ENCODE measurements at regions not wholly inside any gene's neighbourhood (a gene's known extent, or its start where the extent isn't known, plus 50 kb on each side); places are given as distances from the start of the nearest gene placed in this dataset.

DNA sequence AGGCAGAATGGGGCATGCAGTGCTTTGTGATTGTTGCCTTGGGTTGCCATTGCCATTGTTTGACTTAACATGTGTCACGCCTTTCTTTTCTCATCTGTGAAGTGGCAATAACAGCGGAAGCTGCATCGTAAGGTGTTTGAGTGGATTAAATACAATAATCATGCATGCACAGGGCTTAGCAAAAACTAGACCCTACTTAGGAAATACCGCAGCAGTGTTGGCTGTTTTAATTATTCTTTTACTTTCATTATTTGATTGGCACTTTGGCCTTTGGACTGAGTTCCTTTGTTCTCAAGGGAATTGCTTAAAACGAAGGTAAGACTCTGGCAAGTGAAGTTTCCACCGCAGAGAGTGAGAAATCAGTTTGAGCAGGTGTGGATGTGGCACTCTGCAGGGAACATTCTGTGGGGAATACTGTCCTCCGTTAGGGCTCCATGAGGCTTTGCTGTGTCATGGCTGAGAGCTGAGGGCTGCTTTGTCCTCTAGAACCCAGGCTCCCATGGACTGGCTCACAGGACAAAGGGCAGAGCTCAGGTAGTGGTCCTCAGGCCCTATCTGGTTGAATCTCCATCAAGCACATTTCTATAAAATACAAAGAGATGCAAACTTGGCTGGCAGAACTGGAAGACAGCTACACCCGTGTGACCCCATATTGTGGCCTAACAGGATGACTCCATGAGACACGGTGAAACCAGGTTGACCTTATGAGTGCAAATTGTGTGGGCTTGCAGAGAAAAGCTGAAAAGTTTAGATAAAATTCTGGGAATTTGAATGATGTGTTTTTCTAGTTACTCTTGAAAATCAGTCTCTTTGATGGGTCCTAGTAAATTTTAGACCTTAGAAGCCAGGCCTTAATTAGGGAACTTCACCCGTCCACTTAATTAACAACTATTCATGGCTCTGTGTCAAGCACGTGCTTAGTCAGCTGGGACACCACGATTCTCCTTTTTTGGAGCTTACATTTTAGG is 407.2 kb downstream of the KCNRG start:
- DNase-seq: peak in 1 of 2 donors; percentile 46

DNA sequence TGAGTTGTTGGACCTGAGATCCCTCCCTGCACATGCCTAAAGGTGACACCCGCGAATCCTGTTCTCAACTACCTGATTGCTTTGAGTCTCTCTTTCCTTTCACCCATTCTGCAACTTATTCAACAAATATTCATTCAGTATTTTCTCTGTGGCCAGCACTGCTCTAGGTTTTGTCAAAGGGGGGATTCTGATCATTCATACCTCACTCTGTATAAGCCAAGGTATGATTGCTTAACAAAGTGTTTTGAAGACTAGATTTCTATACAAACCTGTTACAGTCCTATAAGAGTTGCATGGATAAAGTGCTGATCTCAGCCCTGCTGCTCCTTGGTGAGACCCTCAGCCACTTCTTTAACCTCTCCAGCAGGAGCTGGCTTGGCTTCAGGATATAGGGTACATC is 409.7 kb downstream of the KCNRG start:
- DNase-seq: no peak

DNA sequence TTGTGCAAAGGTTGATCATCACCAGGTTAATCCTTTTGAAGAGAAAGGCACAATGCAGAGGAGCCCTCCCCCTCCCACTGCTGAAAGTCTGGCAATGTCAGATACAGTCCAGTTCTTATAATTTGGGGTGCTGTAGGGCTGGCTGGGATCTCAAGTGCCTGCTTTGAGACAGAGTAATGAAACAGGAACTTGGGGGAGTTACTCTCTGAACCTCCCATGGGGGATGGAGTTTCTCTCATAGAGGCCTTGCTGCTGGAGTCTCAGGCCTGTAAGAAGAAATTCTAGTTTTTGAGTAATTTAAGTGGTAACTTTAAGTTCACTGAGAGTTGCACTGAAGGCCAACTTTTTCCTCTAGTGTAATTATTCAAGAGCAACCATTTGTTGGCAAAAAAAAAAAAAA is 410.5 kb downstream of the KCNRG start:
- DNase-seq: no peak

DNA sequence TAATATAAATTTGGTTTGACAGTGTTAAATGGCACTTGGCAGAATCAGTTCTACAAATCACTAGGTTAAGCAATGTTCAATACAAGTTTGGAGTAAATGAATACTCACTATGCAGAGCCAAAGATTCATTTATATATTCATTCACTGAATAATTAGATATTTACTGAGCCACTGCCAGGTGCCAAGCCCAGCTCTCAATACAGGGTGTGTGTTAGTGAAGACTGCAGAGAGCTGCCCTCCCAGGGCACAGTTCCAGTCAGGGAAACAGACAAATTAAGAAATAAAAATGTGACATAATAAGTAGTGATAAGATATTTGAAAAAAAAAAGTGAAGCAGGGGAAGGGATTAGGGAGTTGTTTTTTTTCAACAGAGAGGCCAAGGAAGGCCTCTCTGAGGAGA is 411.7 kb downstream of the KCNRG start:
- no peak for DNase-seq

DNA sequence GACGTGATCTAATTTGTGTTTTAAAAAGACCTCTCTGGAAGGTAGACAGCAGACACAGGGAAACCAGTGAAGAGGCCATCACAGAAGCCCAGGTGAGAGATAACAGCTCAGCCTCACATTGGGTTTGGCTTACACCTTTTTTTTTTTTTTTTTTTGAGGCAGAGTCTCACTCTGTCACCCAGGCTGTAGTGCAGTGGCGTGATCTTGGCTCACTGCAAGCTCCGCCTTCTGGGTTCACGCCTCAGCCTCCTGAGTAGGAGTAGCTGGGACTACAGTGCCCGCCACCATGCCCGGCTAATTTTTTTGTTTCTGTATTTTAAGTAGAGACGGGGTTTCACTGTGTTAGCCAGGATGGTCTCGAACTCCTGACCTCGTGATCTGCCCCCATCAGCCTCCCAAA is 412.3 kb downstream of the KCNRG start:
- DNase-seq: peak; percentile 50 to 61

DNA sequence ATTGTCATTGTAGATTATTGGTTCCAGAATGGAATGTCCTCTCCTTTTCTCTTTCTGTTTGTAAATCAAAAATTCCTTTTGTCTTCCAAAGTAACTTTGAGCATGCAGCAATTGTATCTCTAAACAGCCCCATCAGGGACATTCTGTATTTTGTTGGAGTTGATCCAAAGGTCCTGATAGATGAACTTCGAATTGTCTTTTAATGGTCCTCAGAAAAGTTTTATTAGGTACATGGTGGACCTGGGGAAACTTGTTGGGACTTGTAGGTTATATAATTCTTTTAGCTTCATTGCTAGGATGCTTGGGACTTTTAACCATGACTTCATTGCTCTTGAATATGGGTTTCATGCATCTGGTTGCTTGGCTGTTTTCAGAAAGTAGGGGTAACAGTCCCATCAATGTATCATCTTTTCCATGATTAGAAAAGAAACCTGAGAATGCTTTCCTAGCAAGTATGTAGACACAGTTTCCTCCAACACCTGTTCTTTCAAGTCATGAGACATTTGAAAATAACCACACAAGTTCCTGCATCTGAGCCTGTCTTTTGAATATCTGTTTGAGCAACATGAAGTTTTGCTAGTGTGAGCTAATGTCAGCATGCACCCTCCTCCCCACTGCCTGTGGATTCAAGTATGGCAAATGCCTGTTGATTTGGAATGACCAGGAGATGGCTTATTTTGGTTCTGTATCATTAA is 413.1 kb downstream of the KCNRG start:
- no peak for DNase-seq

DNA sequence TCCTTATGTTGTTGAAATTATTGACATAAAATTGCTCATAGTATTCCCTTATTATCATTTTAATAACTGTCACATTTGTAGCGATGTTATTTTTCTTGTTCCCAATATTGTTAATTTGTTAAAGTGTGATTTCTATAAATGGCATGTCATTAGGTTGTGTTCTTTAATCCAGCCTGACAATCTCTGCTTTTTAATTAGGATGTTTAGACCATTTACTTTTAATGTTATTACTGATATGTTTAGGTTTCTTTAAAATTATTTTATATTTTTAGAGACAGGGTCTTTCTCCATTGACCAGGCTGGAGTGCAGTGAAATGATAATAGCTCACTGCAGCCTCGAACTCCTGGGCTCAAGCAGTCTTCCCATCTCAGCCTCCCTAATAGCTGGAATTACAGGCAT is 408.5 kb downstream of the DLEU7 start:
- no peak for DNase-seq

DNA sequence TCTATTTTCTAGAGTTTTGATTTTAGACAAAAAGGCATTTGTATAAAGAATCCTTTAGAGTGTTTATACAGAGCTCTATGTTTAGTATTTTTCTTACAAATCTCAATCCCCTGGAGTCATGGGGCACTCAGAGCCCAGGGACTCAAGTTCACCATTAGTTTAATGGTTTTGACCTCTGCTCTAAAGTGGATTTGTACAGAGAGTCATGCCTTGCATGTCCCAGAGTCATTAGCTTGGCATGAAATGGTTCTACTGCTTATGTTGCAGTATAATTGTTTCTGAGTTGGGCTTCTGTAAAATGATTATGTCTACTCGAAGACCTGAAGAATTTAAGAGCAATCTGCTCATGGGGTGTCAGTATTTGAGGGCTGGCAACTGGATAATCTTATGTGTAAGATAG is 406.2 kb downstream of the DLEU7 start:
- no peak for DNase-seq

DNA sequence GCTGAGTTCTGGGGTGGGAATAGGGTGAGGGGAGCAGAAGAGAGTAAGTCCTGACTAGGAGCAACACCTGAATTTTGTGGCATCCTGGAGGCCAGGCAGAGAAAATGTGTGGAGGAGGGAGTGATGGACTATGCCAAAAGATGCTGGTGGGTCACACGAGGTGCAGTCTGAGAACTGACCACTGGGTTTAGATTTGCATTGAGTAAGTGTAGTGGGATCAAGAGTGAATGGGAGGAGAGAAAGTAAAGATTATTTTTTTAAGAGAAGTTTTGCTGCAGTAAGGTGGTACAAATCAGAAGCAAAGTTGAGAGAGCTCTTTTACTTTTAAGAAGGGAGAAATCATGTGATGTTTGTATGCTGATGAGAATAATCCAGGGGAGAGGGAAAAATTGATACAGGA is 405.1 kb downstream of the DLEU7 start:
- no peak for DNase-seq

DNA sequence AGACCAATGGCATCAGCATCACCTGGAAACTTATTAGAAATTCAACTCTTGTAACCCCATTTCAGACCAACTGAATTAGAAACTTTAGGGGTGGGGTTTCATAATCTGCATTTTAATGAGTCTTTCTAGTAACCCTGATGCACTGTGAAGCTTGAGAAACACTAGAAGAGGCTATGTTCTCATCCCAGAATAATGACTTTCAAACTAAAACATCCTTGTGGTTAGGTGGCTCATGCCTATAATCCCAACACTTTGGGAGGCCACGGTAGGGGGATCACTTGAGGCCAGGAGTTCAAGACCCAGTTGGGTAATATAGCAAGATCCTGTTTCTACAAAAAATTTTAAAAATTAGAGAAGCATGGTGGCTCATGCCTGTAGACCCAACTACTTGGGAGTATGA is 402.4 kb downstream of the DLEU7 start:
- DNase-seq: no peak

DNA sequence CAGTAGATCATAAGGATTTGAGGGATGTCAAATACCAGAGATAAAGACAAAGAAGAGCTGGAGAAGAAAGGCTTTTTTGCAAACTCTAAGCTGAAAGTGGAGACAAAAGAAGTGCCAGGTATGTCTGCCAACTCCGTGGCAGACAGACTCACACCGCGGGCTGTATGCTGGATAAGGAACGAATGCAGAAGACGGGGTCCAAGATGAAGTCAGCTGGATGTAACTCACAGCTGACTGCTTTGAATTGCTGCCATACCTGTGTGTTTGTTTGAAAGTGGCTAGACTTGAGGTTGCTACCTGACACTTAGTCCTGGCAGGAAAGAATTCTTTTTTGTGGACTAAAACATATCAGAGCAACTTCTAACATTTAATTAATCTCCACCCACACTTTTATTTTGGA is 398.8 kb downstream of the DLEU7 start:
- no peak for DNase-seq

DNA sequence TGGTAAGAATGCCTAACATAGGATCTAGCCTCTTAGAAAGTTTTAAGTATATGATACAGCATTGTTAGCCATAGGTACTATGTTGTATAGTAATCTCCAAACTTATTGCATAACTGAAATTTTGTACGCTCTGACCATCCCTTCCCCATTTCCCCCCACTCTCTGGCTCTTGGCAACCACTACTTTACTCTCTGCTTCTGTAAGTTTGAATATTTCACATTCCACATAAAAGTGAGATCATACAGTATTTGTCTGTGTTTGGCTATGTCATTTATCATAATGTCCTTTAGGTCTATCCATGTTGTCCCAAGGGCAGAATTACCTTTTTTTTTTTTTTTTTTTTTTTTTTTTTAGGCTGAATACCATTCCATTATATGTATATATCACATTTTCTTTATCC is 396.9 kb downstream of the DLEU7 start:
- DNase-seq: no peak

DNA sequence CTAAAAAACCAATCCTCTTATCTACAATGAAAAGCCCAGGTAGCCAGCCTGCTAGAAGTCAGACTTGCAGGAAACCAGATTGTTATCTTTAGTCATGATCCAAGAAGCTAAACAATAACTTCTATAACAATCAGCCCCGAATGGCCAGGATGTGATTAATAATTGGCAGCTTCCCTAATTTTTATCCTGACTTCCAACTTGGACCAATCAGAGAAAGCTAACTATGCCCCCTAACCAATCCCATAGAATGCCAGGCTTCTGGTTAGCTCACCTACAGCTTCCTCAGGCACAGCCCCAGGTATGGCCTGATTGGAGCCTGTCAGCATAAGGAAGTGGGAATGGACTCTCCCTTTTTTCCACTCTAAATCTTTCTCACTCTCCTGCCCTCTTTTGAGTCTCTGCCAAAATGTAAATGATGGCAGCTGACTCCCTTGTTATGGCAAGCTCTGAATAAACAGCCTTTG is 394.9 kb downstream of the DLEU7 start:
- DNase-seq: no peak

DNA sequence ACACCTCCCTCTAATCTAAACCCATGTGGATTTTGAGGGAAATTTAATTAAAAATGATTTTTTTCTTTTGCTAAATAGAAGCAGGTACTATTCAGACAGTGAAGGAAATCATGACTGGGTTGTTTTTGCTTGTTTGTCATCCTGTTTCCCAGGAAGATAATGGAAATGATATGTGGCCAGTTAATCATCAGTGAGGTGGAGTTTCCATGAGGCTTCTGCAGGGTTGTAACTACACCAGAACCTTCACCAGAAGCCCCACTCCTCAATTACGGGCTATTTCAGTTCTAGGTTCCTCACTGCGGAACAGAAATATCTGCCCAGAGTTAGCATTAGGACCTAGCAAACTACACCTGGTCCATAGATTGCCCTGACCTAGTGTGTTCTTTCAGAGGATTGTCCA is 394.0 kb downstream of the DLEU7 start:
- DNase-seq: no peak

DNA sequence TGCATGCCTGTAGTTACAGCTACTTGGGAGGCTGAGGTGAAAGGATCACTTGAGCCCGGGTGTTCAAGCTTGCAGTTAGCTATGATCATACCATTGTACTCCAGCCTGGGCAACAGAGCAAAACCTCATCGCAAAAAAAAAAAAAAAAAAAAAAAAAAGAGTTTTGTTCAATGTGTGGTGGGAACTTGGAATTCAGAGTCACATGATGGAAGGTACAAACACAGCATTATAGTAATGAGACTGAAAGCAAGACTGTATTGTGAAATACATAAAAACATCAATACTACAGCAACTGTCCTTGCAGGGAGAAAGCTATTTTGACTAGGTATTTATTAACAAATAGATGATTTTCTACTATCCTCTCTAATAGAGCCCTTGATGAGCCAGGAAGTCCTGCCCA is 393.2 kb downstream of the DLEU7 start:
- no peak for DNase-seq

DNA sequence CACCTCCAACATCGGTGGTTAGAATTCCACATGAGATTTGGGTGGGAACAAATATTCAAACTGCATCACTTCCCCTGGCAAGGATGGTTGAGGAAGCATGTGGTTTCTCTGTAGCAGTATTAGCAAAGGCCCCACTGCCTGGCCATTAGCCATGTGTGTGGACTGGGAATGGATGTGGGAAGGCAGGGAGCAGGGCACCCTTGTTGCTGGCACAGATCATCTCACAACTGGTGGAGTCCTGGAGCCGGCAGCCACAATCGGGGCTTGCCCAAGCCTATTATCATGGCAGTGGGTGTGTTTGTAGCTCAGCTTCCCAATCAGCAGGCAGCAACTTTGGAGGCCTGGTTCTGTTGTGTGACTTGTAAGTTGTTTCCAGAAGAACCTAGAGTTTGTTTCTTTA is 391.9 kb downstream of the DLEU7 start:
- no peak for DNase-seq

DNA sequence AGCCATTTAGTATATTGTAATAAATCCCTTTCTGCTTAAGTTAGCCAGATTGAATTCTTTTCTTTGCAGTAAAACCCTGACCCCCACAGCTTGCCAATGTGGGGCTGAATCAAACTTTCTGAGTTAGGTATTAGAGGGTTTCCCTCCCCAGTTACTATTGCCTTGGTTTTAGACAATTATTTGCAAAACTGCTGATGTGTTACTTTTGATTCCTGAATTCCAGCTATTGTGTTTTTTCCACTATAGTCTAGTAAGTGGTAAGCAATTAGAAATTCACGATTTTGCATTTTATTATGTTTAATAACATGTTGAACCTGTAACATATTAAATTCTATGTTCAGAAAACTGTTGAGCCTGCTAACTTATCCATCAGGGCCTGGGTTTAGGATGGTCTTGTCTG is 391.5 kb downstream of the DLEU7 start:
- DNase-seq: no peak

DNA sequence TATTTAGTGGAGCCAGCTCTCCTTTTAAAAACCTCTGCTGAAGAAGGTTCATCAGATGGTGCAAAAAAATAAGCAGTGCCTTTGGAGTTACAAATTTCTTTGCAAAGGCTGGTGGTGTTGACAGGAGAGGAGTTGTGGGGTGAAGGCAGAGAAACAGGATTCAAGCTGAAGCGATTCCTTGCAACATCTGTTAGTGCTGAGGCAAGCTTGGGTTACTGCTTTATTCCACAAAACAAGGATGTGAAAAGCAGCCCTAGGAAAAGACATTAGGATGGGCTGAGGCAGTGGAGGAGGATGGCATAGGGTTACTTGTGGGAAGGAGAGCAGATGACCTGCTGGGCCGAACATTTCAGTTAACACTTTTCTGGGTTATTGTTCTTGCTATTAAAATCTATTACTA is 390.7 kb downstream of the DLEU7 start:
- no peak for DNase-seq

DNA sequence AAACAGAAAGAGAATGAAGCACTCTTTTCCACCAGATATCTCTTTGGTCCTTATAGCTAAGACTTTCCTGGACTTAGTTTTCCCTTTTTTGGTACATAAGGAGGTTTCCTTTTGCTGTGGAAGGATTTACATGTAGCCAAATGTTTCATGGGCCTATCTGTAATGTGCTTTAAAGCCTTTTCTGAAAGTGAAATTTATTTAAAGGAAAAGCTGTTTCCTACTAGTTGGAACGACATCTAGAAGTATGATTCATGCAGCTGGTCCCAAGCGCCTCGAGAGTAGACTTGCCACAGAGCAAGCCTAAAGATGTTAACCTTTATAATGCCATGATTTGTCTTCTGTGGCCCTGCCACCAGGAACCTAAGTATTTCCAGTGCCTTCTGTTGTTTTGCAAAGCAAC is 390.3 kb downstream of the DLEU7 start:
- DNase-seq: no peak

DNA sequence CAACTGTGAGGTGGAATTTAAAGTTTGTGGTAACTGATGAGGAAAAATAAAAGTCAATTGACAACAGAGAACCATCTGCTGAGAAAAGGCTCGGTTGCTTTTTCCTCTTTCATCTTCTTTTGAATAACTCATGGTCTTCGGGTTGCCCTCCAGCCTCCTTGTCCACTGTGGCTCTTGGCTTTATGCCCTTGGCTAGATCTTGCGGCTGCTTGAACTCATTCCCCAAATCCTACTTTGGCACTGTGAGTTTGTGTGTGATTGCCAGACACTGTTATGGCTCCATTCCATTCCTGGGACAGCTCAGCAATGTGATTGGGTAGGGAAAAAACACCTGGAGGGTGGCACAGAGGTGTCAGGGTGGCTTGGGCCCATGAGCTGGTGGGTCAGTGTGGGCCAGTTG is 387.4 kb downstream of the DLEU7 start:
- no peak for DNase-seq

DNA sequence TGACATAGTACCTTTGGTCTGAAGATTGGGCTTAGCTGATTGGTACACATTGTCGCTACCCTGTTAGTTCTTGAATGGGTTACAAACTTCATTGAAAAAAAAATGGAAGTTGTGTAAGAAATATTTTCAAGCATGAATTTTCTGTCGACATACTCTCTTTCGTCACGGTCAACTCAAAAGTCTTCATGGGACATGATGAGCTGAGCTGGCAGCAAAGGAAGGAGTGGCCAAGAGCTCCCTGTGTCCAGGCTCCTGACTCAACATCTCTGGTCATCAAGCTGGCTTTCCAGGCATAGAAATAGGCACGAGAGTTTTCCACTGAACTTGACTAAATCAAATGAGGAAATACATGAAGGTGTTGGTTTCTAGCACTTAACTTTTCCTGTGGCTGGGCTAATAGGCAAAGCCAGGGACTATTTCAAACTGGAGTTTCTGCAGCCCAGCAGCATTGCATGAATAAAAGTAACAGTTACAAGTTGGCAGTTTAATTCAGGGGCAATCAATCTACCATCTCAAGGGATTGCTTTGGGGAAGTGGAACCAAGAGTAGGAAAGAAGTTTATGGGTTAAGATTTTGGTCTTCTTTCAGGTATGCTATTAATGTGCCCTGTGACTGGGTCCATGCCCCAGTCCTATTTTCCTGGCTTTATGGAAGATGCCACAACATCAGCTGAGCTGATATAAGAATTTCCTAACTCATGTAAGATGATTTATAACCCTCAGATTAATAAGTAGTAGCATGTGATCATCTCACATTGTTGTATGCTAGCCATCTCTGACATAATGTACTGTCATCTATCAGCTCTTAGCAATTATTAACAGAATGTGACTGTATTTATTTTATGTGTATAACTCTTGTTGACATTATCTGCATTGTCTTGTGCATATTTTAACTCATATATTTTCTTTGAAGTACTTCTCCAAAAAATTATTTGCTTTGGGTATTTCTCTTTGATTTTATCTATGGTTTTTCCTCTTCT is 385.8 kb downstream of the DLEU7 start:
- no peak for DNase-seq

DNA sequence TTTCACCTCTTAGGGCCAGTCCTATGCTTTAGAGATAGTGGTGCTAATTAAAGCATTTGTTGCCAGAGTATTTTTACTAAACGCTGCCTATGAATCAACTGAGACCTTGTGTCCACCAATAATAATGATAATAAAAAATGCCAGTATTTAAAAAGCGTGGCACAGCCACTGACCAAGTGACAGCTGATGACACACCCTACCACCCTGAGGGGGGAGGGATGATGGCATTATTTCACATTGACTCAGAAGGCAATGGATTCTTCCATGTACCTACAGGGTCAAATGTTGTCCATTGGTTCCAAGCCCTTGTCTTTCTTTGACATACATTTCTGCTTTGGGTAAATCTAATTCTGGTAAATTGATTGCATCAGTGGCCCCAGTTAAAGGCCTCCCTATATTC is 384.4 kb downstream of the DLEU7 start:
- DNase-seq: no peak

DNA sequence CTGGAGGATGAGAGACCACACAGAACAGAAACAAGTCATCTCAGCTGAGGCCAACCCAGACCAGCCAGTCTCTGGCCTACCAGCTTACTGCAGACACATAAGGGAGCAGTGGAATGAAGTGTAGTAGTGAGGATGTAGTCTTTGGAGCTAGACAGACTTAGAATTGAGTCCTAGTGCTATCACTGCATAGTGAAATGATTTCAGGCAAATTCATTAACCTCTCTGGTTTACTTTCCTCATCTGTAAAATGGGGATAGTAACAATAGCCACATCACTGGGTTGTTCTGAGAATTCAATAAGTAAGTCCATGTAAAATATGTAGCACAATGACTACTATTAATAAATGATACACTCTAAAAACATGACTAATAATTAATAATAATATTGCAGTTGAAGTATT is 383.8 kb downstream of the DLEU7 start:
- DNase-seq: no peak
